ENCODE measurements at regions not wholly inside any gene's neighbourhood (a gene's known extent, or its start where the extent isn't known, plus 50 kb on each side); places are given as distances from the start of the nearest gene placed in this dataset.

GRCh38 chr13:111483621-111483987, 163.2 kb downstream of the TEX29 start:
- Histone ChIP-seq H3K9ac (ENCODE audit: low read length) (no peak overlapping the region), H3K4me3 (ENCODE audit: low read length) (no peak overlapping the region), H3K4me1 (ENCODE audit: control insufficient read depth, low read depth, low read length) (no peaks in the 10 kb centered on the region), H3K27ac (ENCODE audit: low read length) (no peak overlapping the region), H3K9me3 (ENCODE audit: control insufficient read depth, low read depth, low read length) (no peaks in the 10 kb centered on the region), H3K36me3 (ENCODE audit: control insufficient read depth, low read depth, low read length) (no peaks in the 10 kb centered on the region), H3K27me3 (ENCODE audit: control insufficient read depth, insufficient read depth, low read length) (no peaks in the 10 kb centered on the region)

- no peaks in the 10 kb centered on the region for H3K9me3 ChIP-seq (ENCODE audit: control insufficient read depth, low read depth, low read length)
- H3K4me1 ChIP-seq (ENCODE audit: control insufficient read depth, low read depth, low read length): no peaks in the 10 kb centered on the region
- no peak overlapping the region for H3K4me3 ChIP-seq (ENCODE audit: low read length)
- H3K36me3 ChIP-seq (ENCODE audit: control insufficient read depth, low read depth, low read length): no peaks in the 10 kb centered on the region
- no peak overlapping the region for H3K27ac ChIP-seq (ENCODE audit: low read length)
- no peaks in the 10 kb centered on the region for H3K27me3 ChIP-seq (ENCODE audit: control insufficient read depth, insufficient read depth, low read length)
- H3K9ac ChIP-seq (ENCODE audit: low read length): no peak overlapping the region
These were observed 163.9 kb downstream of the TEX29 start for GRCh38 chr13:111484141-111484925.

- Histone ChIP-seq H3K27ac (ENCODE audit: low read length) (no peak overlapping the region), H3K27me3 (ENCODE audit: control insufficient read depth, insufficient read depth, low read length) (no peaks in the 10 kb centered on the region), H3K4me1 (ENCODE audit: control insufficient read depth, low read depth, low read length) (no peaks in the 10 kb centered on the region), H3K36me3 (ENCODE audit: control insufficient read depth, low read depth, low read length) (no peaks in the 10 kb centered on the region), H3K4me3 (ENCODE audit: low read length) (no peak overlapping the region), H3K9ac (ENCODE audit: low read length) (no peak overlapping the region), H3K9me3 (ENCODE audit: control insufficient read depth, low read depth, low read length) (no peaks in the 10 kb centered on the region)
These were observed 164.5 kb downstream of the TEX29 start for GRCh38 chr13:111484959-111485358.

- Histone ChIP-seq H3K9me3 (ENCODE audit: control insufficient read depth, low read depth, low read length) (no peaks in the 10 kb centered on the region), H3K27ac (ENCODE audit: low read length) (no peak overlapping the region), H3K4me1 (ENCODE audit: control insufficient read depth, low read depth, low read length) (no peaks in the 10 kb centered on the region), H3K36me3 (ENCODE audit: control insufficient read depth, low read depth, low read length) (no peaks in the 10 kb centered on the region), H3K4me3 (ENCODE audit: low read length) (no peak overlapping the region), H3K9ac (ENCODE audit: low read length) (no peak overlapping the region), H3K27me3 (ENCODE audit: control insufficient read depth, insufficient read depth, low read length) (no peaks in the 10 kb centered on the region)
These were observed 165.2 kb downstream of the TEX29 start for GRCh38 chr13:111485491-111486250.

GRCh38 chr13:111486331-111486730, 165.9 kb downstream of the TEX29 start:
- no peaks in the 10 kb centered on the region for H3K36me3 ChIP-seq (ENCODE audit: control insufficient read depth, low read depth, low read length)
- H3K27me3 ChIP-seq (ENCODE audit: control insufficient read depth, insufficient read depth, low read length): no peaks in the 10 kb centered on the region
- H3K27ac ChIP-seq (ENCODE audit: low read length): no peak overlapping the region
- no peaks in the 10 kb centered on the region for H3K9me3 ChIP-seq (ENCODE audit: control insufficient read depth, low read depth, low read length)
- H3K4me3 ChIP-seq (ENCODE audit: low read length): no peak overlapping the region
- no peak overlapping the region for H3K9ac ChIP-seq (ENCODE audit: low read length)
- no peaks in the 10 kb centered on the region for H3K4me1 ChIP-seq (ENCODE audit: control insufficient read depth, low read depth, low read length)

- Histone ChIP-seq H3K27ac (ENCODE audit: low read length) (no peak overlapping the region), H3K9me3 (ENCODE audit: control insufficient read depth, low read depth, low read length) (no peaks in the 10 kb centered on the region), H3K4me3 (ENCODE audit: low read length) (no peak overlapping the region), H3K36me3 (ENCODE audit: control insufficient read depth, low read depth, low read length) (no peaks in the 10 kb centered on the region), H3K27me3 (ENCODE audit: control insufficient read depth, insufficient read depth, low read length) (no peaks in the 10 kb centered on the region), H3K4me1 (ENCODE audit: control insufficient read depth, low read depth, low read length) (no peaks in the 10 kb centered on the region), H3K9ac (ENCODE audit: low read length) (no peak overlapping the region)
These were observed 166.4 kb downstream of the TEX29 start for GRCh38 chr13:111486801-111487200.

- H3K4me1 ChIP-seq (ENCODE audit: control insufficient read depth, low read depth, low read length): no peaks in the 10 kb centered on the region
- no peak overlapping the region for H3K27ac ChIP-seq (ENCODE audit: low read length)
- no peak overlapping the region for H3K9ac ChIP-seq (ENCODE audit: low read length)
- H3K36me3 ChIP-seq (ENCODE audit: control insufficient read depth, low read depth, low read length): no peaks in the 10 kb centered on the region
- no peaks in the 10 kb centered on the region for H3K9me3 ChIP-seq (ENCODE audit: control insufficient read depth, low read depth, low read length)
- H3K27me3 ChIP-seq (ENCODE audit: control insufficient read depth, insufficient read depth, low read length): no peaks in the 10 kb centered on the region
- no peak overlapping the region for H3K4me3 ChIP-seq (ENCODE audit: low read length)
These were observed 168.2 kb downstream of the TEX29 start for GRCh38 chr13:111488486-111489132.

- H3K9me3 ChIP-seq (ENCODE audit: control insufficient read depth, low read depth, low read length): no peaks in the 10 kb centered on the region
- no peak overlapping the region for H3K27ac ChIP-seq (ENCODE audit: low read length)
- no peak overlapping the region for H3K4me3 ChIP-seq (ENCODE audit: low read length)
- no peaks in the 10 kb centered on the region for H3K36me3 ChIP-seq (ENCODE audit: control insufficient read depth, low read depth, low read length)
- H3K9ac ChIP-seq (ENCODE audit: low read length): no peak overlapping the region
- no peaks in the 10 kb centered on the region for H3K27me3 ChIP-seq (ENCODE audit: control insufficient read depth, insufficient read depth, low read length)
- H3K4me1 ChIP-seq (ENCODE audit: control insufficient read depth, low read depth, low read length): no peaks in the 10 kb centered on the region
These were observed 168.9 kb downstream of the TEX29 start for GRCh38 chr13:111489301-111489700.

GRCh38 chr13:111490611-111491010, 170.2 kb downstream of the TEX29 start:
- H3K36me3 ChIP-seq (ENCODE audit: control insufficient read depth, low read depth, low read length): no peaks in the 10 kb centered on the region
- no peaks in the 10 kb centered on the region for H3K9me3 ChIP-seq (ENCODE audit: control insufficient read depth, low read depth, low read length)
- no peaks in the 10 kb centered on the region for H3K4me1 ChIP-seq (ENCODE audit: control insufficient read depth, low read depth, low read length)
- H3K4me3 ChIP-seq (ENCODE audit: low read length): no peak overlapping the region
- H3K27me3 ChIP-seq (ENCODE audit: control insufficient read depth, insufficient read depth, low read length): no peaks in the 10 kb centered on the region
- H3K27ac ChIP-seq (ENCODE audit: low read length): no peak overlapping the region
- H3K9ac ChIP-seq (ENCODE audit: low read length): no peak overlapping the region

GRCh38 chr13:111491021-111491420, 170.6 kb downstream of the TEX29 start:
- no peak overlapping the region for H3K4me3 ChIP-seq (ENCODE audit: low read length)
- no peak overlapping the region for H3K27ac ChIP-seq (ENCODE audit: low read length)
- H3K27me3 ChIP-seq (ENCODE audit: control insufficient read depth, insufficient read depth, low read length): no peaks in the 10 kb centered on the region
- no peaks in the 10 kb centered on the region for H3K4me1 ChIP-seq (ENCODE audit: control insufficient read depth, low read depth, low read length)
- no peak overlapping the region for H3K9ac ChIP-seq (ENCODE audit: low read length)
- no peaks in the 10 kb centered on the region for H3K36me3 ChIP-seq (ENCODE audit: control insufficient read depth, low read depth, low read length)
- H3K9me3 ChIP-seq (ENCODE audit: control insufficient read depth, low read depth, low read length): no peaks in the 10 kb centered on the region

- Histone ChIP-seq H3K27me3 (ENCODE audit: control insufficient read depth, insufficient read depth, low read length) (no peaks in the 10 kb centered on the region), H3K27ac (ENCODE audit: low read length) (no peak overlapping the region), H3K36me3 (ENCODE audit: control insufficient read depth, low read depth, low read length) (no peaks in the 10 kb centered on the region)
These were observed 171.2 kb downstream of the TEX29 start for GRCh38 chr13:111491659-111492058.

More at GRCh38 chr13:111491659-111492058, 171.2 kb downstream of the TEX29 start:
- no peak overlapping the region for H3K9ac ChIP-seq (ENCODE audit: low read length)
- no peaks in the 10 kb centered on the region for H3K4me1 ChIP-seq (ENCODE audit: control insufficient read depth, low read depth, low read length)
- no peaks in the 10 kb centered on the region for H3K9me3 ChIP-seq (ENCODE audit: control insufficient read depth, low read depth, low read length)
- H3K4me3 ChIP-seq (ENCODE audit: low read length): no peak overlapping the region
